Breast epithelium (tissue), 4 donors: ENCODE measurements at regions not wholly inside any gene's neighbourhood (a gene's known extent, or its start where the extent isn't known, plus 50 kb on each side); places are given as distances from the start of the nearest gene placed in this dataset.

Source experiments
- DNase-seq, 2 donors: peaks; one replicate each; pipeline ENCODE4 v3.0.0-alpha.2; 2019; ENCODE audit warnings: low spot score in 2 of 2
- H3K27ac ChIP-seq, 2 donors: fragments of 200-600 bp; sonication (generic) in 1 of 2; one replicate each; pipeline ENCODE4 v1.5.1; 2016 to 2019; ENCODE audit warnings: mild to moderate bottlenecking in 1 of 2
- H3K27me3 ChIP-seq, 2 donors: fragments of 200-600 bp; sonication (generic) in 1 of 2; one replicate each; pipeline versions ENCODE4 v1.5.1 to v1.6.0; 2017 to 2019; ENCODE audit warnings: control low read depth in 1 of 2, mild to moderate bottlenecking in 1 of 2
- H3K36me3 ChIP-seq: fragments of 200-600 bp; one replicate; pipeline ENCODE4 v1.5.1; 2019
- H3K4me1 ChIP-seq, 2 donors: fragments of 200-600 bp; sonication (generic); one replicate each; pipeline ENCODE4 v1.5.1; 2016 to 2019; ENCODE audit warnings: control low read depth in 1 of 2
- H3K4me3 ChIP-seq, 3 donors: fragments of 200-600 bp; sonication (generic); 1 replicate in 2 of 3; 2 replicates in 1 of 3; pipeline ENCODE4 v1.5.1; 2016 to 2019; ENCODE audit warnings: mild to moderate bottlenecking in 3 of 3, moderate library complexity in 2 of 3
- H3K9me3 ChIP-seq, 2 donors: fragments of 200-600 bp; sonication (generic) in 1 of 2; one replicate each; pipeline ENCODE4 v1.5.1; 2016 to 2019; ENCODE audit warnings: control low read depth in 1 of 2
- POLR2A ChIP-seq: fragments of 450-650 bp; IDR thresholded peaks from one replicate; pipeline ENCODE4 v1.6.1; 2016; ENCODE audit warnings: antibody characterized with exemption, mild to moderate bottlenecking, moderate library complexity
- POLR2AphosphoS5 ChIP-seq, 3 donors: sonication (generic); formaldehyde crosslinking; IDR thresholded peaks; one replicate each; pipeline ENCODE4 v1.6.1; 2017; ENCODE audit warnings: antibody characterized with exemption in 3 of 3
- intact Hi-C: fragments of 100-400 bp; cut with DNase I; formaldehyde crosslinking; loops from one replicate; pipeline ENCODE4 v1.15.1; 2023; ENCODE audit warnings: low total_unique reads
- TF ChIP-seq, protein P1 (sequence below), 3 donors: fragments of 450-650 bp; IDR thresholded peaks; one replicate each; pipeline ENCODE4 v1.5.1; 2016 to 2017; ENCODE audit warnings: antibody characterized with exemption in 3 of 3, mild to moderate bottlenecking in 3 of 3, moderate library complexity in 3 of 3

DNA sequence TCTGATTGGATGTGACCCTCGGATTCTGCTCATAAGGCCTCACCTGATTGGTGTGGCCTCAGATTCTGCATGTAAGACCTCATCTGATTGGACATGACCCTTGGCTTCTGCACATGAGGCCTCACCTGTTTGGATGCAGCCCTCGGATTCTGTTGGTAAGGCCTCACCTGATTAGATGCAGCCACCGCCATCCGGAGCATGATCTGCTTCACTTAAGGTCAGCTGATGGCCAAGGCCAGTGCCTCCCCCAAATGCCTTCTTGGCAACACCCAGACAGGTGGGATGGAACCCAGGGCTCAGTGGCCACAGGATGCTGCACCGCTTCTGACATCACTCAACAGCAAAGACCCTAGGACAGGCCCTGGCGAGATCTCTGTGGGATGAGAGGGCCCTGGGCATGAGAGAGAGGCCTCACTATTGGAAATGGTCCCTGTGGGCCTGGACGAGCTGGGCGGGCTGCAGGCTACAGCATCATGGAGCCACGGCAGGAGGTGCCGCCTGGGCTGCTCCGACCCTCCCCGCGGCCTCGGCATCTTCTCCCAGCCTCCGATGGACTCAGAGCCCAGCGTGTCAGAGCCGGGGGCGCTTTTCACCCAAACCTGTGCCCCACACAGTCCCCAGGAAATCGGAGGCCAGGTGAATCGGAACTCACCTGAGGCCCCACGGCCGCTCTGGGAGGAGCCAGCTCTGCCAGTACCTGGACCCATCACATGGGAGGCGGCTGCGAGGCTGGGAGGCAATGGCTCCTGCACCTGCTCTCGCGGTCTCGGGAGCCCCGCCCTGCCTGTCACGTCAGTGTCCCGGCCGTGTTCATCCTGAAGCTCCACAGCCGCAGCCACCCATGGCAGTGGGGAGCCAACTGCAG is 60.9 kb upstream of the ZNF469 start:
- no peak for TF ChIP-seq POLR2A
- TF ChIP-seq, protein P1, sequence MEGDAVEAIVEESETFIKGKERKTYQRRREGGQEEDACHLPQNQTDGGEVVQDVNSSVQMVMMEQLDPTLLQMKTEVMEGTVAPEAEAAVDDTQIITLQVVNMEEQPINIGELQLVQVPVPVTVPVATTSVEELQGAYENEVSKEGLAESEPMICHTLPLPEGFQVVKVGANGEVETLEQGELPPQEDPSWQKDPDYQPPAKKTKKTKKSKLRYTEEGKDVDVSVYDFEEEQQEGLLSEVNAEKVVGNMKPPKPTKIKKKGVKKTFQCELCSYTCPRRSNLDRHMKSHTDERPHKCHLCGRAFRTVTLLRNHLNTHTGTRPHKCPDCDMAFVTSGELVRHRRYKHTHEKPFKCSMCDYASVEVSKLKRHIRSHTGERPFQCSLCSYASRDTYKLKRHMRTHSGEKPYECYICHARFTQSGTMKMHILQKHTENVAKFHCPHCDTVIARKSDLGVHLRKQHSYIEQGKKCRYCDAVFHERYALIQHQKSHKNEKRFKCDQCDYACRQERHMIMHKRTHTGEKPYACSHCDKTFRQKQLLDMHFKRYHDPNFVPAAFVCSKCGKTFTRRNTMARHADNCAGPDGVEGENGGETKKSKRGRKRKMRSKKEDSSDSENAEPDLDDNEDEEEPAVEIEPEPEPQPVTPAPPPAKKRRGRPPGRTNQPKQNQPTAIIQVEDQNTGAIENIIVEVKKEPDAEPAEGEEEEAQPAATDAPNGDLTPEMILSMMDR (IDR thresholded peaks at IDR 0.05): no peak
- no peaks in the 10 kb centered on the region for H3K36me3 ChIP-seq
- intact Hi-C loops: no loop called here
- no peaks in the 10 kb centered on the region for H3K4me1 ChIP-seq
- H3K27ac ChIP-seq: no peak overlapping the region
- no peak overlapping the region for H3K4me3 ChIP-seq
- H3K27me3 ChIP-seq: no peaks in the 10 kb centered on the region
- no peaks in the 10 kb centered on the region for H3K9me3 ChIP-seq
- no peak for DNase-seq

DNA sequence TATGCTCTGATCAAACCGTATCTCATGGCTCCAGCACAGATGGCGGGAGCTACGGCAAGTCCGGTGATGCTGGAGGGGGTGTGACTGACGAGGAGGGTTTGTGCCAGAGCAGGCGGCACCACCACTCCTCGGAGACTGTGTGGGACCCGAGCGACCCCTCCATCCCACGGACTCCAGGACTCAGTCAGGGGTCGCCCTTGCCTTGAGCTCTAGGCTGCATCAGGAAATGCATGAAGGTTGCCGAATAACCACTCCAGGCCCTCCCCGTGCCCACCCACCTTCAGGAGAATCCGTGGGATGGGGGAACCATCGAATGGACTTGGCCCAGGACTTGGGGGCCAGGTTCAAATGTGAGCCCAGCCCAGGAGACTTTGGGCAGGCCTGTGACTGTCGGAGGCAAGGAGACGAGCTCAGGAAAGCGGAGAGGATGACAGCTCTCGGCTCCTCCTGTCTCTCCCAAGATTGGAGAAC is 60.2 kb upstream of the ZNF469 start:
- intact Hi-C loops: no loop called here
- no peaks in the 10 kb centered on the region for H3K9me3 ChIP-seq
- no peaks in the 10 kb centered on the region for H3K27me3 ChIP-seq
- TF ChIP-seq, protein P1 (IDR thresholded peaks at IDR 0.05): no peak
- no peak for TF ChIP-seq POLR2A
- no peak for TF ChIP-seq POLR2AphosphoS5 (IDR thresholded peaks at IDR 0.05)
- DNase-seq: no peak
- H3K27ac ChIP-seq: no peak overlapping the region
- no peak overlapping the region for H3K4me3 ChIP-seq
- no peaks in the 10 kb centered on the region for H3K36me3 ChIP-seq
- no peaks in the 10 kb centered on the region for H3K4me1 ChIP-seq

DNA sequence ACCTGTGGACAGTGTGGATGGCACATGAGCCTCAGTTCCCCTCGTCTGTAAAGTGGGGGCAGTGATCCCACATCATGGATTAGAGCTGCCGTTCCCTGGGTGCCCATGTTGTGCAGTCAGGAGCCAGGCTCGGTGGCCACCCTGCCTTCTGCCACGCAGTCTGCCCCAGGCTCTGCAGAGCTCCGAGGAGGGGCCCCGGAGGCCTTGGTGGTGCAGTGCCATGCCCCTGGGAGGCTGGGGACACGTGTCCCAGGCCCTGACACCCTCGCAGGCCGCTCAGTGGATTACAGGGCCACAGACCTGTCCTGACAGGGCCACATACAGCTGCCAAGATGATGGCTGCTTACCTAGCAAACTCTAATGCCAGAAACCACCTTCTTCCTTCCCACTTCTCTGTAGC is 59.7 kb upstream of the ZNF469 start:
- no peaks in the 10 kb centered on the region for H3K9me3 ChIP-seq
- intact Hi-C loops: no loop called here

DNA sequence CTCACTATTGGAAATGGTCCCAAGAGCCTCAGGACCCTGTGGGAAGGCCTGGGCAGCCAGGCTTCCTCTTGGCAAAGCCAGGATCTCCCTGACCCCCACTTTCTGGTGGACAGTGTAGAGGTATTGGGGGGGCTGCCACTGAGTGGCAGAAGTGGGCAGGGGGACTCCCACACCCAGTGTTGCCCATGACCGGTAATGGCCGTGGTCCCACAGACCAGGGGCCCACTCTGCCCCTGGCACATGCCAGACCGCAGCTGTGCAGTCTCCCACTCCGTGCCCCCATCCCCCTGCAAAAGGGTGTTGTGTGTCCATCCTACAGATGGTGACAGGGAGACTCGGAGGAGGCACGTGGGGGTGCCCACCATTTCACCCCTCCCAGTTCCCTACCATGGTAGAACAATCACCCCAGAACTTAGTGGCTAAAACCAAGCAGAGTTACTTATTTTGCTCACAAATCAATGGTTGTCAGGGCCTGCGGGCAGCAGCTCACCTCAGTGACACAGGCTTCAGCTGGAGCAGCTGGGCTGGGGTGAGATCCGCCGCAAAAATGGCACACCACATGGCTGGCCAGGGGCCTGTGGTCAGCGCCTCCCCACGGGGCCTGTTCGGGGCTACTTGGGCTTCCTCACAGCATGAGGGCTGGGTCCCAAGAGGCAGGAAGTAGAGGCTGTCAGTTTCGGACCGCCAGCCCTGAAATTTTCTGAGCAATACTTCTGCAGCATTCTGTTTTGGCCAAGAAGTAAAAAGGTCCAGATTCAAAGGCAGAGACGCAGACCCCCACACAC is 59.0 kb upstream of the ZNF469 start:
- no peak for DNase-seq
- intact Hi-C loops: no loop called here
- H3K27ac ChIP-seq: no peak overlapping the region
- H3K27me3 ChIP-seq: no peaks in the 10 kb centered on the region
- H3K9me3 ChIP-seq: no peaks in the 10 kb centered on the region
- no peak overlapping the region for H3K4me3 ChIP-seq
- TF ChIP-seq POLR2AphosphoS5 (IDR thresholded peaks at IDR 0.05) (no peak), POLR2A (no peak)
- H3K36me3 ChIP-seq: no peaks in the 10 kb centered on the region
- no peaks in the 10 kb centered on the region for H3K4me1 ChIP-seq

More for the DNA sequence above, 59.7 kb upstream of the ZNF469 start:
- H3K27ac ChIP-seq: no peak overlapping the region
- no peaks in the 10 kb centered on the region for H3K27me3 ChIP-seq
- no peak overlapping the region for H3K4me3 ChIP-seq
- DNase-seq: no peak
- TF ChIP-seq, protein P1 (IDR thresholded peaks at IDR 0.05): no peak
- no peak for TF ChIP-seq POLR2AphosphoS5 (IDR thresholded peaks at IDR 0.05)
- TF ChIP-seq POLR2A: no peak
- H3K36me3 ChIP-seq: no peaks in the 10 kb centered on the region
- H3K4me1 ChIP-seq: no peaks in the 10 kb centered on the region

DNA sequence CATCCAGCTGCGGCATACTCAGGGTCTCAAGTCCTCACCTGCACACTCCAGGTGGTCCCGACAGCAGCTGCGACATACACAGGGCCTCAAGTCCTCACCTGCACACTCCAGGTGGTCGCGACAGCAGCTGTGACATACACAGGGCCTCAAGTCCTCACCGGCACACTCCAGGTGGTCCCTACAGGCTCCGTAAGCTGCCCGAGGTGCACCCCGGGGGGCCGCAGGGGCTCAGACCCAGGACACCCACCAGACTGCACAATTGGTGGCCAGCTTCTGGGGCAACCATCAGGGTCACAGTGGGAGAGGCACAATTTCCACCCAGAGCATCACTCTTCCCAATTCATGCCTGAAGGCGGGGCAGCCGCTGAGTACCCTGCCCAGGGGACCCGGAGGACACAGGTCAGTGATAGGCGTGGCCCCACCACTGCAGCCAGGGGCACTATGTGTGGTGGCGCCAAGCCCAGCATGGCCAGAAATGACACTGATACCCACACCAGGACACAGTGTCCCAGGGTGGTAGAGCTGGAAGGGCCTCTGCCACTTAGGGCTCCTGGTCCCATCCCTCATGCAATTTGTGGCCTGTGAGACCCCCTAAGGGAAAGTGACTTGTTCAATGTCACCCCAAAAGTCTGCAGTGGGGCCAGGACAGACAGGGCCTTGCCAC is 57.5 kb upstream of the ZNF469 start:
- intact Hi-C loops: loop anchor here (5.0 kb wide), 1 partner anchor 63 kb away; no protein-coding TSS in a partner anchor
- Histone ChIP-seq H3K27ac (no peak overlapping the region), H3K27me3 (no peaks in the 10 kb centered on the region), H3K36me3 (no peaks in the 10 kb centered on the region), H3K4me3 (no peak overlapping the region), H3K4me1 (no peaks in the 10 kb centered on the region), H3K9me3 (no peaks in the 10 kb centered on the region)
- TF ChIP-seq POLR2AphosphoS5 (IDR thresholded peaks at IDR 0.05) (no peak), POLR2A (no peak)
- TF ChIP-seq, protein P1 (IDR thresholded peaks at IDR 0.05): no peak
- no peak for DNase-seq
